ENCODE measurements at regions not wholly inside any gene's neighbourhood (a gene's known extent, or its start where the extent isn't known, plus 50 kb on each side); places are given as distances from the start of the nearest gene placed in this dataset.

DNA sequence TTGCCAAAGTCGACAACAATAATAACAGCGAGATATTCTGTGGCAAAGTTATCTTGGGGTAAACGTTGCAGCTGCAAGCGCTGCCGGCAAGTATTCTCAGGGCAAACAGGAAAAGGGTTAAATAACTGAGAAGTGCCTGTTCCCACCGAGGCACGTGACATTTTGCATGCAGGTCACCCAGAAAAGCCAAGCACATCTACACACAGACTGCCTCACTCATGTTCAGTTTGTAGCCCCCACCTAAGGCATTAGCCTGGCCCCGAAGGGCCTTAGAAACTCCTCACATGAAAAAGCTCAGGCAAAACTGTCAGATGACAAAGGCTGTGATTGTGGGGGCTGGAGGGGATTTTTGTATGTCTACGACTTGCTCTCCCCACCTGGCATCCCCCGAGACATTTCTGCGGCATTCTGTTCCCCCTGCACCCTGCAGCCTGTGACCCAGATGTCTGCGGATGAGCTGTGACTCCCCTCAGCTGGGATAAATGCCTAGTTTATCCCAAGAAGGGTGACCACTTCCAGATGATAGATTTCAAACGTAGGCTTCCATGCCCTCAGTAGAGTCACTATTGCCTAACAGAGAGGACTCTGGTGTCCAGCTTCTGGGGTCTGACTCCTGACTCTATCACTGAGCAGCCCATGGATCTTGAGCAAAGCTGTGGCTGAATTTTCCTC lies 215.2 kb upstream of the SIX2 start:
- Histone ChIP-seq H3K27me3 (ENCODE audit: control insufficient read depth in 1 of 2, insufficient read depth in 2 of 2, low read length in 2 of 2) (no peaks in the 10 kb centered on the region), H3K9ac (ENCODE audit: low read length) (no peak overlapping the region), H3K36me3 (ENCODE audit: insufficient read depth, low read length) (no peaks in the 10 kb centered on the region), H3K4me3 (ENCODE audit: low read depth in 1 of 2, low read length in 2 of 2) (no peak overlapping the region), H3K4me1 (ENCODE audit: insufficient read depth, low read length) (no peaks in the 10 kb centered on the region), H3K27ac (ENCODE audit: low read depth, low read length) (no peak overlapping the region), H3K9me3 (ENCODE audit: low read length) (no peaks in the 10 kb centered on the region)

GRCh38 chr2:45223531-45223930 lies 214.3 kb upstream of the SIX2 start:
- Histone ChIP-seq H3K9ac (ENCODE audit: low read length) (no peak overlapping the region), H3K4me1 (ENCODE audit: insufficient read depth, low read length) (no peaks in the 10 kb centered on the region), H3K27me3 (ENCODE audit: control insufficient read depth in 1 of 2, insufficient read depth in 2 of 2, low read length in 2 of 2) (no peaks in the 10 kb centered on the region), H3K4me3 (ENCODE audit: low read depth in 1 of 2, low read length in 2 of 2) (no peak overlapping the region), H3K27ac (ENCODE audit: low read depth, low read length) (no peak overlapping the region), H3K36me3 (ENCODE audit: insufficient read depth, low read length) (no peaks in the 10 kb centered on the region), H3K9me3 (ENCODE audit: low read length) (no peaks in the 10 kb centered on the region)

- no peaks in the 10 kb centered on the region for H3K36me3 ChIP-seq (ENCODE audit: insufficient read depth, low read length)
- H3K4me3 ChIP-seq (ENCODE audit: low read depth in 1 of 2, low read length in 2 of 2): no peak overlapping the region
- no peak overlapping the region for H3K27ac ChIP-seq (ENCODE audit: low read depth, low read length)
- no peaks in the 10 kb centered on the region for H3K4me1 ChIP-seq (ENCODE audit: insufficient read depth, low read length)
- no peaks in the 10 kb centered on the region for H3K9me3 ChIP-seq (ENCODE audit: low read length)
- no peak overlapping the region for H3K9ac ChIP-seq (ENCODE audit: low read length)
- no peaks in the 10 kb centered on the region for H3K27me3 ChIP-seq (ENCODE audit: control insufficient read depth in 1 of 2, insufficient read depth in 2 of 2, low read length in 2 of 2)
Measured at GRCh38 chr2:45220227-45220626, 211.0 kb upstream of the SIX2 start.

- Histone ChIP-seq H3K27ac (ENCODE audit: low read depth, low read length) (no peak overlapping the region), H3K9ac (ENCODE audit: low read length) (no peak overlapping the region), H3K9me3 (ENCODE audit: low read length) (no peaks in the 10 kb centered on the region), H3K4me3 (ENCODE audit: low read depth in 1 of 2, low read length in 2 of 2) (no peak overlapping the region), H3K4me1 (ENCODE audit: insufficient read depth, low read length) (no peaks in the 10 kb centered on the region), H3K27me3 (ENCODE audit: control insufficient read depth in 1 of 2, insufficient read depth in 2 of 2, low read length in 2 of 2) (no peaks in the 10 kb centered on the region), H3K36me3 (ENCODE audit: insufficient read depth, low read length) (no peaks in the 10 kb centered on the region)
Measured at GRCh38 chr2:45218931-45219339, 209.7 kb upstream of the SIX2 start.

- Histone ChIP-seq H3K27me3 (ENCODE audit: control insufficient read depth in 1 of 2, insufficient read depth in 2 of 2, low read length in 2 of 2) (no peaks in the 10 kb centered on the region), H3K27ac (ENCODE audit: low read depth, low read length) (no peak overlapping the region), H3K36me3 (ENCODE audit: insufficient read depth, low read length) (no peaks in the 10 kb centered on the region)
Measured at GRCh38 chr2:45218297-45218696, 209.0 kb upstream of the SIX2 start.

DNA sequence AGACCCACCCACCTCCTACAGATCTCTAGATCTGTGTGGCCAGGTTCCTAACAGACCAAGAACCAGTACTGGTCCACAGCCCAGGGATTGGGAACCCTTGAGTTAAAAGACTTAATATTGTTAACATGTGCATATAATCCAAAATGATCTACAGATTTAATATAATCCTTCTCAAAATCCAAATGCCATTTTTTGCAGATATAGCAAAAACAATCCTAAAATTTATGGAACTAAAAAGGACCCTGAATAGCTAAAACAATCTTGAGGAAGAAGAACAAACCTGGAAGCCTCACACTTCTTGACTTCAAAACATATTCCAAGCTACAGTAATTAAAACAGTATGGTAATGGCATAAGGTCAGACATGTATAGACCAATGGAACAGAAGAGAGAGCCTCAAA lies 206.9 kb upstream of the SIX2 start:
- no peaks in the 10 kb centered on the region for H3K36me3 ChIP-seq (ENCODE audit: insufficient read depth, low read length)
- no peaks in the 10 kb centered on the region for H3K4me1 ChIP-seq (ENCODE audit: insufficient read depth, low read length)
- H3K27me3 ChIP-seq (ENCODE audit: control insufficient read depth in 1 of 2, insufficient read depth in 2 of 2, low read length in 2 of 2): no peaks in the 10 kb centered on the region
- H3K4me3 ChIP-seq (ENCODE audit: low read depth in 1 of 2, low read length in 2 of 2): no peak overlapping the region
- H3K27ac ChIP-seq (ENCODE audit: low read depth, low read length): no peak overlapping the region
- H3K9me3 ChIP-seq (ENCODE audit: low read length): no peaks in the 10 kb centered on the region
- no peak overlapping the region for H3K9ac ChIP-seq (ENCODE audit: low read length)

More at GRCh38 chr2:45218297-45218696, 209.0 kb upstream of the SIX2 start:
- no peaks in the 10 kb centered on the region for H3K4me1 ChIP-seq (ENCODE audit: insufficient read depth, low read length)
- no peaks in the 10 kb centered on the region for H3K9me3 ChIP-seq (ENCODE audit: low read length)
- no peak overlapping the region for H3K9ac ChIP-seq (ENCODE audit: low read length)
- no peak overlapping the region for H3K4me3 ChIP-seq (ENCODE audit: low read depth in 1 of 2, low read length in 2 of 2)

DNA sequence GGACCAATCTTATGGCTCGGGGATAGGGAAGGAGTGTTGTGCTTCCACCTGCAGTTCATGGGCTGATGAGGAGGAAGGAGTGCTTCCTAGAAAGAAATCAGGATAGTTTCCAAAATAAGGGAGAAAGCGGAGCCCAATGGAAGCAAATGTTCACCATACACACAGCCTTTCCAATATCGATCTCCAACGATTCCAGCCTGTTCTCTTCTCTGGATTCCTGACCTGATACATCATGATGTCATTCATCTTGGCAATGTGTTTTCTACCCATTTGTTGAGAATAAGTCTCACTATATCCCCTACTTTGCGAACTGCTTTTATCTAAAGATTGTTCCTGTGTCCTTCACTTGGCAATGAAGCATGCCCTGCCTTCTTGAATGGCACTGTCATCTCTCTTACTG lies 205.3 kb upstream of the SIX2 start:
- H3K27me3 ChIP-seq (ENCODE audit: control insufficient read depth in 1 of 2, insufficient read depth in 2 of 2, low read length in 2 of 2): no peaks in the 10 kb centered on the region

DNA sequence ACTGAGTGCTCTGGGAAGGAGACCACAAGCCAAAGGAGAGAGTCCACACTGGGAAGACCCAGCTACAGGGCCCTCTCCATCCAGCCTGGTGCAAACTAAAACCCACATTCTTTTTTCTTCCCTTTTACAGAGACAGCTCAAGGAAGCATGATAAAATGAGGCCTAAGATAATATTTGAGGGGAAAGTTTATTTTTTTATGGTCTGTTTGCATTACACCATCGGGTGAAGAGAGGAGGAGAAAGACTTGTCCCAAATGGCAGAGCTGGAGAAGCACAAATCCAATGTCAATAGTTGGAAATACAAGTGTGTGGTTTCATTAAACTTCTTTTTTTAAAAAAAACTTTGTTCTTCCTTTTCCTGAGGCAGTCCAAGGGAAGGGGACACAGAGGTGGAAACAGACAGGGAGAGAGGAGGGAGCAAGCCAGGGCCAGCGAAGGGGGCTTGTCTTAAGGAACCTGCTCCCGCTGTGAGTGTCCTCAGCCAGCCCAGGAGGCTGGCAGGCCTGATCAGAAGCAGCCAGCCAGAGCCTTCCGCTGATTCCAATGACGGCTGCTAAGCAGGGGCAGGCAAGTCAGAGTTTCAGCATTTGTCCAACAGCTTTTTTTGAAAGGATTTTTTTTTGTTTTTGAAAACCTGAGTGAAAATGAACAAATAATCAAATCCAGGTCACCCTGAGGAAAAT lies 203.8 kb upstream of the SIX2 start:
- Histone ChIP-seq H3K27ac (ENCODE audit: low read depth, low read length) (no peak overlapping the region), H3K4me1 (ENCODE audit: insufficient read depth, low read length) (no peaks in the 10 kb centered on the region), H3K36me3 (ENCODE audit: insufficient read depth, low read length) (no peaks in the 10 kb centered on the region), H3K4me3 (ENCODE audit: low read depth in 1 of 2, low read length in 2 of 2) (no peak overlapping the region), H3K27me3 (ENCODE audit: control insufficient read depth in 1 of 2, insufficient read depth in 2 of 2, low read length in 2 of 2) (no peaks in the 10 kb centered on the region), H3K9me3 (ENCODE audit: low read length) (no peaks in the 10 kb centered on the region), H3K9ac (ENCODE audit: low read length) (no peak overlapping the region)

More for the DNA sequence above, 205.3 kb upstream of the SIX2 start:
- Histone ChIP-seq H3K36me3 (ENCODE audit: insufficient read depth, low read length) (no peaks in the 10 kb centered on the region), H3K27ac (ENCODE audit: low read depth, low read length) (no peak overlapping the region), H3K9me3 (ENCODE audit: low read length) (no peaks in the 10 kb centered on the region), H3K4me3 (ENCODE audit: low read depth in 1 of 2, low read length in 2 of 2) (no peak overlapping the region), H3K9ac (ENCODE audit: low read length) (no peak overlapping the region), H3K4me1 (ENCODE audit: insufficient read depth, low read length) (no peaks in the 10 kb centered on the region)

DNA sequence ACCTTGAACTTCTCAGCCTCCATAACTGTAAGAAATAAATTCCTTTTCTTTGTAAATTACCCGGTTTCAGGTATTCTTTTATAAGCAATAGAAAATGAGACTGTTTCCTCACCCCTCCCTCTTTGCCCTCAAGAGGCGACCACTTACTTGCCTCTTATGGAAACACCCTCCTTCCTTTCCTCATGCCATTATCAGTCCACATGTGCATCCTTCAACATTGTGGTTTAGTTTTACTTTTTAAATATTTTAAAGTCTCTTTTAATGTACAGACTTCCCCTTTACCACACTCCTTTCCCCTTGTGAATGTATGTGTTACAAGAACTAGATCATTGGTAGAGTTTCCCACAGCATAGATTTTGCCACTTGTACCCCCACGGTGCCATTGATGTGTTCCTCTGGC lies 202.4 kb upstream of the SIX2 start:
- no peaks in the 10 kb centered on the region for H3K36me3 ChIP-seq (ENCODE audit: insufficient read depth, low read length)
- H3K4me1 ChIP-seq (ENCODE audit: insufficient read depth, low read length): no peaks in the 10 kb centered on the region
- H3K9ac ChIP-seq (ENCODE audit: low read length): no peak overlapping the region
- H3K27ac ChIP-seq (ENCODE audit: low read depth, low read length): no peak overlapping the region
- H3K9me3 ChIP-seq (ENCODE audit: low read length): no peaks in the 10 kb centered on the region
- H3K27me3 ChIP-seq (ENCODE audit: control insufficient read depth in 1 of 2, insufficient read depth in 2 of 2, low read length in 2 of 2): no peaks in the 10 kb centered on the region
- no peak overlapping the region for H3K4me3 ChIP-seq (ENCODE audit: low read depth in 1 of 2, low read length in 2 of 2)

GRCh38 chr2:45210462-45211195 lies 201.4 kb upstream of the SIX2 start:
- Histone ChIP-seq H3K36me3 (ENCODE audit: insufficient read depth, low read length) (no peaks in the 10 kb centered on the region), H3K27me3 (ENCODE audit: control insufficient read depth in 1 of 2, insufficient read depth in 2 of 2, low read length in 2 of 2) (no peaks in the 10 kb centered on the region), H3K4me3 (ENCODE audit: low read depth in 1 of 2, low read length in 2 of 2) (no peak overlapping the region), H3K4me1 (ENCODE audit: insufficient read depth, low read length) (no peaks in the 10 kb centered on the region), H3K27ac (ENCODE audit: low read depth, low read length) (no peak overlapping the region), H3K9ac (ENCODE audit: low read length) (no peak overlapping the region), H3K9me3 (ENCODE audit: low read length) (no peaks in the 10 kb centered on the region)

DNA sequence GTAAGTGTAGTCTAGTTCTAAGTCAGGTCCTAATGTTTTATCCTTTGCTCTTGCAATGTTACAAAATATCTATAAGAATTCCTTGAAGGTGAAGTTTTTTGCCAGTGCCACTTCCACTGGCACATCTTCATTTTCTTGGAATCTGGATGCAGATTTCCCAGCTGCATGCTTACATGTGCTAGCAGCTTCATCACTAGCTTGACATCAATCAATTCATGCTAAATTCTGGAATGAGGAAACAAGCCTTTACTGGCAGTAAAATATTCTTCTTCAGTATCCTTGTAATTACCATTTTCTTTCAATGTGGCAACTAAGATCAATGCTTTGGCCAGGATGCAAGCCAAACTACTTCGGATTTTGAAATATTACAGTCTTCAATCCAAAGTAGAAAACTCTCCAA lies 200.6 kb upstream of the SIX2 start:
- Histone ChIP-seq H3K27ac (ENCODE audit: low read depth, low read length) (no peak overlapping the region), H3K4me3 (ENCODE audit: low read depth in 1 of 2, low read length in 2 of 2) (no peak overlapping the region), H3K9me3 (ENCODE audit: low read length) (no peaks in the 10 kb centered on the region), H3K9ac (ENCODE audit: low read length) (no peak overlapping the region), H3K4me1 (ENCODE audit: insufficient read depth, low read length) (no peaks in the 10 kb centered on the region), H3K27me3 (ENCODE audit: control insufficient read depth in 1 of 2, insufficient read depth in 2 of 2, low read length in 2 of 2) (no peaks in the 10 kb centered on the region), H3K36me3 (ENCODE audit: insufficient read depth, low read length) (no peaks in the 10 kb centered on the region)
